ENCODE measurements at regions not wholly inside any gene's neighbourhood (a gene's known extent, or its start where the extent isn't known, plus 50 kb on each side); places are given as distances from the start of the nearest gene placed in this dataset.

- TF ChIP-seq CTCF (IDR thresholded peaks at IDR 0.05) (no peak), POLR2A (IDR thresholded peaks at IDR 0.05) (no peak)
Measured at GRCh38 chr2:105969552-105969951, 224.5 kb downstream of the UXS1 start.
